Psoas muscle (tissue), 7 donors: ENCODE measurements at regions not wholly inside any gene's neighbourhood (a gene's known extent, or its start where the extent isn't known, plus 50 kb on each side); places are given as distances from the start of the nearest gene placed in this dataset.
"Not testable (repeated sequence)": the region's sequence is repeated elsewhere in the genome, so short reads cannot be mapped to it uniquely, and the experiment has no call there.

Experiments
- ATAC-seq, 4 donors: fragments of 200-7000 bp; cut with Tn5 transposase; one replicate each; pipeline ENCODE4 v1.9.1; 2020; ENCODE audit warnings: moderate library complexity in 3 of 4, mild to moderate bottlenecking in 2 of 4
- DNase-seq, 2 donors: peaks; one replicate each; pipeline ENCODE4 v3.0.0-alpha.2; 2020
- H3K27ac ChIP-seq: fragments of 200-600 bp; one replicate; pipeline ENCODE4 v1.8.0; 2022
- H3K27me3 ChIP-seq, 3 donors: fragments of 200-600 bp in 1 of 3; one replicate each; pipeline versions ENCODE4 v1.6.1 to v1.8.0; 2013 to 2022; ENCODE audit warnings: low read length in 2 of 3, mild to moderate bottlenecking in 2 of 3, moderate library complexity in 1 of 3; ENCODE audit not compliant: insufficient read depth in 3 of 3
- H3K36me3 ChIP-seq, 2 donors: fragments of 200-600 bp in 1 of 2; one replicate each; pipeline versions ENCODE4 v1.6.1 to v1.8.0; 2013 to 2022; ENCODE audit warnings: low read depth in 1 of 2, mild to moderate bottlenecking in 1 of 2, moderate library complexity in 1 of 2; ENCODE audit not compliant: insufficient read depth in 1 of 2
- H3K4me1 ChIP-seq: fragments of 200-600 bp; one replicate; pipeline ENCODE4 v1.8.0; 2022
- H3K4me3 ChIP-seq: fragments of 200-600 bp; one replicate; pipeline ENCODE4 v1.8.0; 2022; ENCODE audit warnings: mild to moderate bottlenecking
- H3K9me3 ChIP-seq: fragments of 200-600 bp; one replicate; pipeline ENCODE4 v1.8.0; 2022
- CTCF ChIP-seq: fragments of 200-600 bp; IDR thresholded peaks from one replicate; pipeline ENCODE4 v1.8.0; 2022; ENCODE audit warnings: antibody characterized with exemption
- WGBS, 3 donors: extraction: QIAGEN DNeasy Blood & Tissue Kit; methylation state at CpG; one replicate each; pipeline versions ENCODE4 v1.1.6 to v1.1.7; 2013; 5-methylcytosine and 5-hydroxymethylcytosine counted together
- intact Hi-C, 2 donors: fragments of 100-400 bp; cut with DNase I; formaldehyde crosslinking; loops; one replicate each; pipeline versions ENCODE4 v1.11.0 to v1.14.2; 2022
- donor health status: healthy with polysubstance abuse.
- donor health status: DM: no; HTN: no; CAD: no; lungs with moderate emphysema.
- donor health status: Bipolar disorder and iron deficiency.
- donor health status: healthy.
- donor health status: DM: yes; HTN: yes; CAD: no.
- donor health status: DM: no; HTN: no; CAD: no.
- donor health status: DM: yes; HTN: yes; CAD: no.

GRCh38 chr2:125243074-125243473 lies 1218.0 kb downstream of the CNTNAP5 start:
- H3K4me1 ChIP-seq = no peaks in the 10 kb centered on the region
- WGBS, 3 donors = 85 to 91% (median 88%) methylated on average over 1 of the region's 1 CpG
- H3K36me3 ChIP-seq = no peaks in the 10 kb centered on the region
- TF ChIP-seq CTCF = no peak
- intact Hi-C loops = no loop called here
- H3K27ac ChIP-seq = no peak overlapping the region
- ATAC-seq (no peak), DNase-seq (no peak)
- no peaks in the 10 kb centered on the region for H3K27me3 ChIP-seq
- H3K4me3 ChIP-seq = no peak overlapping the region
- no peaks in the 10 kb centered on the region for H3K9me3 ChIP-seq

GRCh38 chr2:125254010-125254409 lies 1228.9 kb downstream of the CNTNAP5 start:
- DNase-seq = no peak

GRCh38 chr2:125259451-125259850 lies 1234.4 kb downstream of the CNTNAP5 start:
- Histone ChIP-seq H3K9me3 (no peaks in the 10 kb centered on the region), H3K27me3 (no peaks in the 10 kb centered on the region), H3K27ac (no peak overlapping the region), H3K4me1 (no peaks in the 10 kb centered on the region), H3K4me3 (no peak overlapping the region), H3K36me3 (no peaks in the 10 kb centered on the region)
- no peak for ATAC-seq
- DNase-seq = no peak
- TF ChIP-seq CTCF = no peak
- intact Hi-C loops = no loop called here
- 50 to 61% (median 56%) methylated on average over 6 of the region's 6 CpGs for WGBS, 3 donors

More at GRCh38 chr2:125254010-125254409, 1228.9 kb downstream of the CNTNAP5 start:
- no peak for ATAC-seq
- no peak overlapping the region for H3K27ac ChIP-seq
- 83 to 87% (median 85%) methylated on average over 6 of the region's 6 CpGs for WGBS, 3 donors
- no peaks in the 10 kb centered on the region for H3K27me3 ChIP-seq
- H3K9me3 ChIP-seq = no peaks in the 10 kb centered on the region
- no peak for TF ChIP-seq CTCF
- H3K4me1 ChIP-seq = no peaks in the 10 kb centered on the region
- intact Hi-C loops = no loop called here
- no peak overlapping the region for H3K4me3 ChIP-seq
- no peaks in the 10 kb centered on the region for H3K36me3 ChIP-seq

GRCh38 chr2:125260366-125260930 lies 1235.4 kb downstream of the CNTNAP5 start:
- H3K4me3 ChIP-seq = not testable (repeated sequence)

GRCh38 chr2:125264453-125264852 lies 1239.4 kb downstream of the CNTNAP5 start:
- intact Hi-C loops = no loop called here
- no peak for TF ChIP-seq CTCF

More at GRCh38 chr2:125260366-125260930, 1235.4 kb downstream of the CNTNAP5 start:
- intact Hi-C loops, ATAC-seq, H3K36me3 ChIP-seq, H3K4me1 ChIP-seq, H3K27ac ChIP-seq, DNase-seq, H3K27me3 ChIP-seq, H3K9me3 ChIP-seq: not testable (repeated sequence)

More at GRCh38 chr2:125264453-125264852, 1239.4 kb downstream of the CNTNAP5 start:
- Histone ChIP-seq H3K27ac (no peak overlapping the region), H3K27me3 (no peaks in the 10 kb centered on the region), H3K4me3 (no peak overlapping the region), H3K36me3 (no peaks in the 10 kb centered on the region), H3K9me3 (no peaks in the 10 kb centered on the region), H3K4me1 (no peaks in the 10 kb centered on the region)
- DNase-seq (no peak), ATAC-seq (no peak)
- WGBS, 3 donors = 79 to 87% (median 80%) methylated on average over 1 of the region's 1 CpG
